Activated naive CD4-positive, alpha-beta T cell treated with anti-CD3 and anti-CD28 coated beads for 36 hours (primary cell): ENCODE measurements at regions not wholly inside any gene's neighbourhood (a gene's known extent, or its start where the extent isn't known, plus 50 kb on each side); places are given as distances from the start of the nearest gene placed in this dataset.
"Not testable (repeated sequence)": the region's sequence is repeated elsewhere in the genome, so short reads cannot be mapped to it uniquely, and the experiment has no call there.

Experiments used
- CTCF ChIA-PET: fragments of 350-600 bp; sonication (Branson Sonifier 250); formaldehyde crosslinking; loops from one replicate; lab custom pipeline; 2021; ENCODE audit warnings: antibody characterized with exemption; lab: Charles Lee
- DNase-seq: peaks from one replicate; pipeline ENCODE4 v3.0.0-alpha.2; 2020
- H3K27ac Mint-ChIP-seq: one replicate; pipeline ENCODE4 v1.8.0; 2021; ENCODE audit warnings: mild to moderate bottlenecking, mixed read lengths
- H3K27me3 Mint-ChIP-seq: one replicate; pipeline ENCODE4 v1.8.0; 2021; ENCODE audit warnings: low read depth, mixed read lengths
- H3K36me3 Mint-ChIP-seq: one replicate; pipeline ENCODE4 v1.8.0; 2021; ENCODE audit warnings: low read depth, mixed read lengths
- H3K4me1 Mint-ChIP-seq: one replicate; pipeline ENCODE4 v1.8.0; 2021; ENCODE audit warnings: low read depth, mixed read lengths
- H3K4me3 Mint-ChIP-seq: one replicate; pipeline ENCODE4 v1.8.0; 2021; ENCODE audit warnings: mild to moderate bottlenecking, moderate library complexity, mixed read lengths
- H3K9me3 Mint-ChIP-seq: one replicate; pipeline ENCODE4 v1.8.0; 2021; ENCODE audit warnings: mixed read lengths
- intact Hi-C: fragments of 100-400 bp; cut with micrococcal nuclease; formaldehyde crosslinking; loops from one replicate; pipeline ENCODE4 v1.15.1; 2023

- CTCF ChIA-PET: no interaction called here
- DNase-seq: no peak
- Mint-ChIP-seq H3K4me1 (no peaks in the 10 kb centered on the region), H3K36me3 (no peaks in the 10 kb centered on the region), H3K27ac (no peak overlapping the region), H3K9me3 (no peaks in the 10 kb centered on the region), H3K4me3 (no peak overlapping the region), H3K27me3 (no peaks in the 10 kb centered on the region)
- intact Hi-C loops: no loop called here
These were observed 120.6 kb downstream of the NPIPB5 start for GRCh38 chr16:22631264-22631663.

- no peak overlapping the region for H3K4me3 Mint-ChIP-seq
- no peaks in the 10 kb centered on the region for H3K9me3 Mint-ChIP-seq
- no peaks in the 10 kb centered on the region for H3K27me3 Mint-ChIP-seq
- CTCF ChIA-PET: no interaction called here
- H3K36me3 Mint-ChIP-seq: no peaks in the 10 kb centered on the region
- DNase-seq: no peak
- H3K4me1 Mint-ChIP-seq: no peaks in the 10 kb centered on the region
- intact Hi-C loops: no loop called here
- no peak overlapping the region for H3K27ac Mint-ChIP-seq
These were observed 121.9 kb downstream of the NPIPB5 start for GRCh38 chr16:22632606-22633005.

GRCh38 chr16:22633280-22633679 lies 122.6 kb downstream of the NPIPB5 start:
- H3K27me3 Mint-ChIP-seq: no peaks in the 10 kb centered on the region
- intact Hi-C loops: no loop called here
- H3K4me3 Mint-ChIP-seq: no peak overlapping the region
- no peak overlapping the region for H3K27ac Mint-ChIP-seq
- no peaks in the 10 kb centered on the region for H3K9me3 Mint-ChIP-seq
- H3K36me3 Mint-ChIP-seq: no peaks in the 10 kb centered on the region
- no peaks in the 10 kb centered on the region for H3K4me1 Mint-ChIP-seq
- CTCF ChIA-PET: interaction anchor here (0.7 kb wide), 1 partner anchor 602 kb away, joined by 4 read pairs; no protein-coding TSS in a partner anchor
- DNase-seq: no peak

DNA sequence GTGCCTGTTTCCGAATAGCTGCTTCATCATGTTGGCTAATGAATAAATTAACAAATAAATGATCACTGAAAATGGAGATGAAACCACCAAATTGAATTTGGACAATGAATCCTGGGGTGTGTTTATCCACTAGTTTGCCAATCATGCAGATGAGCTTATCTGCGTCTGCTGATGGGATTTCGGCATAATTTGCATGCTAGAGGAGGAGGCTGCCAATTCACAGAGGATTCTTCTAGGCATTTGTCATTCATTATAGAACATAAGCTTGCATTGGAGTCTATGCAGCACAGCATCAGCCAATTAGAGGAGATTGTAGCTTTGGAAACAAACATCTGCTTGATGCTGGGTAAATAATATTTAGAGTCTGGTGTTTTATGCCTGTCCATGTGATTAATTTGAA lies 123.1 kb downstream of the NPIPB5 start:
- DNase-seq: no peak
- Mint-ChIP-seq H3K4me3 (no peak overlapping the region), H3K9me3 (no peaks in the 10 kb centered on the region), H3K36me3 (no peaks in the 10 kb centered on the region), H3K27me3 (no peaks in the 10 kb centered on the region), H3K27ac (no peak overlapping the region), H3K4me1 (no peaks in the 10 kb centered on the region)
- CTCF ChIA-PET: interaction anchor here (0.6 to 0.7 kb wide), 2 partner anchors 15 to 491 kb away, joined by 5 to 6 read pairs; no protein-coding TSS in a partner anchor
- intact Hi-C loops: no loop called here

DNA sequence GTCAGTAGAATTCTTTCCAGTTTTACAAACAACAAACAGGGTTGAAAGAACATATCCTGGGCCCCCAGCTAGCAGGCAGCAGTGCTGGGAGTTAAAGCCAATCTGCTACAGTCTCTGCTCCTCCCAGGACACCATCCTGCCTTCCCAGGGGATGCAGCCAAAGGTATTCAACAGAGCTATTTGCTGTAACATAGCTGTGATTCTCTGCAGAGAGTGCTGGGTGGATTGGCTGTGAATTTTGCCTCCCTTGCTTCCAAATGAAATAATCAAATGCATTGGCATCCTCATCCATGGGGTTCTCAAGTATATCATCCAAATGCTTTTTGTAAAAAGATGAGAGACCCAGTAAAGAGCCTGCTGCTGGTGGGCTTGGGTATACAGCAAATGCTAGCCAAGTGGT lies 124.3 kb downstream of the NPIPB5 start:
- H3K27me3 Mint-ChIP-seq: no peaks in the 10 kb centered on the region
- no peak overlapping the region for H3K27ac Mint-ChIP-seq
- CTCF ChIA-PET: no interaction called here
- no peaks in the 10 kb centered on the region for H3K4me1 Mint-ChIP-seq
- H3K36me3 Mint-ChIP-seq: no peaks in the 10 kb centered on the region
- H3K9me3 Mint-ChIP-seq: no peaks in the 10 kb centered on the region
- no peak for DNase-seq
- H3K4me3 Mint-ChIP-seq: no peak overlapping the region
- intact Hi-C loops: no loop called here

DNA sequence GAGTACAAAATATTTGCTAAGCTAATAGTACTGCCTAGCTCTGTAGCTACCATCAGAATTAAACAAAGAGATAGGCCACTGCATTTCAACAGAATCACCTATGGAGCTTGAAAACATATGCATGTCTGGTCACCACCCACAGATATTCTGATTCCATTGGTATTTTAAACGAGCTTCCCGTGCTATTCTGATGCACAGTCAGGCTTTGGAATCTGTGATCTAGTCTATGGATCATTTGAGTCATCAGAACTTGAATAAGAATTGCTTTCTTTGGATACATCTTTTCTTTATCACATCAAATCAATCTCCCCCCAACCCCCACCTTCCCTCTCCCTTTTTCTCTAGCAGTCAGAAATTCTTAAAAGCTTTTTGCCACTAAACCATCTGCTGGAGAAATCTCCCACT lies 124.7 kb downstream of the NPIPB5 start:
- Mint-ChIP-seq H3K27me3 (no peaks in the 10 kb centered on the region), H3K4me1 (no peaks in the 10 kb centered on the region), H3K36me3 (no peaks in the 10 kb centered on the region), H3K4me3 (no peak overlapping the region), H3K27ac (no peak overlapping the region), H3K9me3 (no peaks in the 10 kb centered on the region)
- DNase-seq: no peak
- intact Hi-C loops: no loop called here
- CTCF ChIA-PET: no interaction called here

DNA sequence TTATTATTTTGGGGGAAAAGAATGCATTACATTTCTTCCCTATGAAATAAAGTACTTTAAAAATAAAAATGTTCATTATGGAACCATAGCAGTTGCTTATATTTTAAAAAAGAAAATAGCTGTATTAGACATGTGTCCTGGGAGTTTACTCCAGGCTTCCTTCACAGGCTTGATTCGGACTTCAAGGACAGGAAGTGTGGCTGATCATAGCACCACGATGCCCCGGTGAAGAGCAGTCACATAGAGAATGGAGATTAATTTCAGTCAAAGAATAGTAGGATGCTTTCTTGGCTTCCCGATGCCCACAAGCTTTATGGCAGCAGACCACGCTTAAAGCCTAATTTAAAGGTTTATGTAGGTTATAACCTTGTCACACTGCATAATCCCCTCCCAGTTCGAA lies 125.1 kb downstream of the NPIPB5 start:
- Mint-ChIP-seq H3K9me3 (no peaks in the 10 kb centered on the region), H3K4me3 (no peak overlapping the region), H3K27me3 (no peaks in the 10 kb centered on the region), H3K4me1 (no peaks in the 10 kb centered on the region), H3K27ac (no peak overlapping the region), H3K36me3 (no peaks in the 10 kb centered on the region)
- CTCF ChIA-PET: no interaction called here
- DNase-seq: no peak
- intact Hi-C loops: no loop called here

DNA sequence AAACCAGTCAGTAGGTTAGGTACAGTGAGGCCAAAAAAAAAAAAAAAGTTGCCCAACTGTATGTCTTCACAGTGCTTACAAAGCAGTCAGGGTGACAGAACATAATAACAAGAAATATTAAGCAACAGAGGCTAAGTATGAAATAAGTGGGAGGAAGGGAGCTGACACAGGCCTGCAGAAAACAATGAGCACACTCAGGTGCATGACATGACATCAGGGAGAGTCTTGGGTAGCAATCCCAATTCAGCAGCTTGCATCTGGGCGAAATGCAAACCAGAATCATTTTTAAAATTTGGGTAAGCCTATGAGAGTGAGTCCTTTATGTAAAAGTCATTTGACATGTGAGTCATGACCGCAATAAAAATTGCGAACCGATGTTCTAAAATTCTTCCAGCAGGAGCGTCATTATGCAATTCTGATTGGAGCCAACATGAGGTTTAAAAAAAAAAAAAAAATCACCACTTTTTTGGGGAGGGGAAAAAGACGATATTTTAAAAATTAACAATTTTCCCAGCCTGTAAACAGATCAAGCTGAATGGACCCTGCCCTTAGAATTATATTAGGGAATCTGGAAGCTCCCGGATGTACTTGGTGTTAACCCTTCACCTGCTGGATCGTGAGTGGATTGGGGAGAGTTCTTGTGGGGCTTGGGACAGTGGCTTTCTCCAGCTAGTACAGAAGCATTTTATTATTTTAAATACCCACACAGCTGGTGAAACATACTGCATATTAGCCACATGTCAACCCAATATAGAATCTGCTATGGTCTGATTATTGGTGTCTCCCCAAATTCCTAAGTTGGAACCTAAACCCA lies 127.9 kb downstream of the NPIPB5 start:
- Mint-ChIP-seq H3K4me3 (no peak overlapping the region), H3K4me1 (no peaks in the 10 kb centered on the region), H3K27ac (no peak overlapping the region), H3K27me3 (no peaks in the 10 kb centered on the region), H3K9me3 (no peaks in the 10 kb centered on the region), H3K36me3 (no peaks in the 10 kb centered on the region)
- intact Hi-C loops: no loop called here
- CTCF ChIA-PET: interaction anchor here (0.6 kb wide), 2 partner anchors 795 to 803 kb away, joined by 4 to 6 read pairs; no protein-coding TSS in a partner anchor
- DNase-seq: no peak

- CTCF ChIA-PET: no interaction called here
- no peaks in the 10 kb centered on the region for H3K27me3 Mint-ChIP-seq
- no peaks in the 10 kb centered on the region for H3K36me3 Mint-ChIP-seq
- no peaks in the 10 kb centered on the region for H3K9me3 Mint-ChIP-seq
- no peak overlapping the region for H3K27ac Mint-ChIP-seq
- no peaks in the 10 kb centered on the region for H3K4me1 Mint-ChIP-seq
- no peak overlapping the region for H3K4me3 Mint-ChIP-seq
- DNase-seq: peak; percentile 37
- intact Hi-C loops: no loop called here
These were observed 130.5 kb downstream of the NPIPB5 start for GRCh38 chr16:22641131-22641628.

DNA sequence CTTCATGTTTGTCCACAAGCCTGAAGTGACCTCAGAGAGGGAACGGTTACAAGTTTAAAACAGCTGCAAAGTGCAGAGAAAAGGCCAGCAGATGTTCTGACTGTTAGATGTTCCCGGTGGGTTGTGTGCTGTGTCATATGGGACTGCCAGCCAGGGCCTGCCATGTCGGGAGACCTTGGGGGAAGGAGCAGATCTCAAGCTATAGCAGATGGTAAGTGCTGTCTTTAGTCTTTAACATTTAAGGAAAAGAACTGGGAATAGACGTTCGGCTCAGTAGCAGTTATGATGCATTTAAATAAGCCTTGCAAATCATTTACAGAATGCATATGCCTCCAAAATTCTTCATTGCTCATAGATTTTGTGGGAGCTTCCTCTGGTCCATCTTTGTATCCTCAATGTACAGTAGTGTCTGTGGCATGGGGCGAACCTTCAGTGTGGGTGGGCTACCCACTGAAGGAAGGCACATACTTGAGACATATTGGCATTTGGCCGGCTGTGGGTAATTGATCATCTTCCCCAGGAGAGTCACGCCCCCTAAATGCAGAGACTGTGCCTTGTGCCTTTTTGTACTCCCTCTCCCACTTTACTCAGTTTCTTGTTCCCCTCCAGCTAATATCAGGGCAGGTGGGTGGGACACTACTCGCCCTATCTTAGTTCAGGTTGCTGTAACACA lies 131.9 kb downstream of the NPIPB5 start:
- Mint-ChIP-seq H3K27ac (no peak overlapping the region), H3K36me3 (no peaks in the 10 kb centered on the region), H3K9me3 (no peaks in the 10 kb centered on the region), H3K4me1 (no peaks in the 10 kb centered on the region), H3K4me3 (no peak overlapping the region), H3K27me3 (no peaks in the 10 kb centered on the region)
- CTCF ChIA-PET: no interaction called here
- DNase-seq: no peak
- intact Hi-C loops: no loop called here

DNA sequence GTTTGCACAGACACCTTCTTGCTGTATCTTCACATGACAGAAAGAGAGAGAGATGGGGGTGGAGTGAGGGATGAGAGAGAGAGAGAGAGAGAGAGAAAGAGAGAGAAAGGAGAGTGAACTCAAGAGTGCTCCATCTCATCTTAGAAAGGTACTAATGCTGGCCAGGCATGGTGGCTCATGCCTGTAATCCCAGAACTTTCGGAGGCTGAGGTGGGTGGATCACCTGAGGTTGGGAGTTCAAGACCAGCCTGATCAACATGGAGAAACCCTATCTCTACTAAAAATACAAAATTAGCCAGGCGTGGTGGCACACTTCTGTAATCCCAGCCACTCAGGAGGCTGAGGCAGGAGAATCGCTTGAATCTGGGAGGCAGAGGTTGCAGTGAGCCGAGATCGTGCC lies 132.5 kb downstream of the NPIPB5 start:
- H3K27ac Mint-ChIP-seq, H3K36me3 Mint-ChIP-seq, H3K4me1 Mint-ChIP-seq, CTCF ChIA-PET, DNase-seq, intact Hi-C loops, H3K27me3 Mint-ChIP-seq, H3K9me3 Mint-ChIP-seq, H3K4me3 Mint-ChIP-seq: not testable (repeated sequence)

DNA sequence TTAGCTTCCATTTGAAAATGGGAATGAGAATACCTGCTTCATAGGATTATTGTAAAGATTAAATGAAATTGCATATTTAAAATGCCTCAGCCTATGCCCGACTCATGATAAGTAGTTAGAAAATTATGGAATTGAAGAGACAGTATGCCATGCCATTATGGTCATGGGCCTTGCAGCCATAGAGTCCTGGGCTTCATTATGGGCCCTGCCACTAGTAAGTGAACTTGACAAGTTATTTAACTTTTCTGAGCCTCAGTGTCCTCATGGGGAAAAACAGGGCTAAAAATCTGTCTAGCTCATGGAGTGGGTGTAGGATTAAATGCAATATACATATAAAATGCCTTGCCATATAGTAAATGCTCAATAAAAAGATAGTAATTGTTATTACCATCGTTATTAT lies 133.2 kb downstream of the NPIPB5 start:
- H3K9me3 Mint-ChIP-seq: no peaks in the 10 kb centered on the region
- intact Hi-C loops: no loop called here
- no peaks in the 10 kb centered on the region for H3K4me1 Mint-ChIP-seq
- H3K36me3 Mint-ChIP-seq: no peaks in the 10 kb centered on the region
- no peak overlapping the region for H3K27ac Mint-ChIP-seq
- H3K27me3 Mint-ChIP-seq: no peaks in the 10 kb centered on the region
- no peak overlapping the region for H3K4me3 Mint-ChIP-seq
- no peak for DNase-seq
- CTCF ChIA-PET: no interaction called here

DNA sequence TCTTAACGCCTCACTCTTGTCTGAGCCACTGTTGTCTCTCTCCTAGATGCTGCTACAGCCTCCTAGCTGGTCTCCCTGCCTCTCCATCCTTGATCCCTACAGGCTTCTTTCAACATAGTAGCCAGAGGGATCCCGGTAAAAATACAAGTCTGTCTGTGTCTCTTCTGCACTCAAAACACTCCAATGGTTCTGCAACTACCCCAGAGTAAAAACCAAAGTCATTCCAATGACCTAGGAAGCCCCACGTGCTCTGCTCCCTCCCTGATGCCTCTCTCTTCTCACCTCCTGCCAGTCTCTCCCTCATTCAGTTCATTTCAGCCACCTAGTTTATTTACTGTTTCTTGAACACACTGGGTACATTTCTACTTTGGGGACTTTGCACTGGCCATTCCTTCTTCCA lies 135.2 kb downstream of the NPIPB5 start:
- CTCF ChIA-PET: no interaction called here
- Mint-ChIP-seq H3K27me3 (no peaks in the 10 kb centered on the region), H3K4me3 (no peak overlapping the region), H3K4me1 (no peaks in the 10 kb centered on the region), H3K9me3 (no peaks in the 10 kb centered on the region), H3K27ac (no peak overlapping the region), H3K36me3 (no peaks in the 10 kb centered on the region)
- DNase-seq: no peak
- intact Hi-C loops: no loop called here
